HL-60 (cell line): ENCODE measurements at regions not wholly inside any gene's neighbourhood (a gene's known extent, or its start where the extent isn't known, plus 50 kb on each side); places are given as distances from the start of the nearest gene placed in this dataset.

Experiments used
- CTCF ChIP-seq: IDR thresholded peaks from one replicate; pipeline ENCODE4 v1.5.1; 2011; ENCODE audit warnings: low read length, control low read depth, inconsistent platforms; ENCODE audit not compliant: insufficient read depth
- GABPA ChIP-seq: IDR thresholded peaks from 2 replicates; pipeline ENCODE4 v1.6.1; 2012; ENCODE audit warnings: low read depth
- REST ChIP-seq: IDR thresholded peaks from 2 replicates; pipeline ENCODE4 v1.6.1; 2012; ENCODE audit warnings: low read depth; ENCODE audit not compliant: insufficient replicate concordance
- SPI1 ChIP-seq: IDR thresholded peaks from 2 replicates; pipeline ENCODE4 v1.6.1; 2012; ENCODE audit warnings: low read depth, mild to moderate bottlenecking, borderline replicate concordance

GRCh38 chr6:105867821-105868220, 218.3 kb upstream of the PRDM1 start:
- TF ChIP-seq CTCF (no peak), REST (no peak), GABPA (no peak), SPI1 (no peak; the same call in 1 of the 2 replicates)
